B cell (primary cell): ENCODE measurements at regions not wholly inside any gene's neighbourhood (a gene's known extent, or its start where the extent isn't known, plus 50 kb on each side); places are given as distances from the start of the nearest gene placed in this dataset.

Experiments
- ATAC-seq: fragments of 200-7000 bp; cut with Tn5 transposase; one replicate; pipeline ENCODE4 v1.10.0; 2021; ENCODE audit warnings: low read depth, mild to moderate bottlenecking, moderate number of reproducible peaks, moderate library complexity
- CTCF ChIA-PET: fragments of 350-600 bp; sonication (Branson Sonifier 250); formaldehyde crosslinking; loops from one replicate; lab custom pipeline; 2021; ENCODE audit warnings: antibody characterized with exemption, inconsistent platforms; lab: Charles Lee
- POLR2A ChIA-PET: fragments of 350-600 bp; sonication (Branson Sonifier 250); formaldehyde crosslinking; loops from one replicate; lab custom pipeline; 2021; ENCODE audit warnings: antibody characterized with exemption; lab: Charles Lee
- DNase-seq: peaks from one replicate; pipeline ENCODE4 v3.0.0; 2013
- H2AFZ ChIP-seq: 2 replicates; pipeline ENCODE4 v1.6.1; 2012; ENCODE audit warnings: mild to moderate bottlenecking, low read depth, low read length; ENCODE audit not compliant: insufficient read depth, poor library complexity, severe bottlenecking
- H3K27ac ChIP-seq, 2 donors: 1 replicate in 1 of 2; 2 replicates in 1 of 2; pipeline ENCODE4 v1.5.1; 2012 to 2013; ENCODE audit warnings: low read length in 2 of 2, mild to moderate bottlenecking in 2 of 2, moderate library complexity in 1 of 2
- H3K27me3 ChIP-seq, 4 experiments: fragments of 200-600 bp in 1 of 4; sonication (generic) in 1 of 4; replicated peaks in 1 of 4; 1 replicate in 2 of 4; 2 replicates in 2 of 4; pipeline versions ENCODE4 v1.6.1 to v1.7.0; 2013 to 2016; ENCODE audit warnings: low read length in 3 of 4, mild to moderate bottlenecking in 2 of 4, mixed read lengths in 1 of 4, moderate library complexity in 1 of 4; ENCODE audit not compliant: insufficient read depth in 4 of 4, control insufficient read depth in 3 of 4; ENCODE audit errors: control extremely low read depth in 1 of 4
- H3K36me3 ChIP-seq, 2 experiments: replicated peaks in 1 of 2; 1 replicate in 1 of 2; 2 replicates in 1 of 2; pipeline versions ENCODE4 v1.6.1 to v1.7.1; 2013; ENCODE audit warnings: low read length in 1 of 2; ENCODE audit not compliant: insufficient read depth in 2 of 2, control insufficient read depth in 1 of 2; ENCODE audit errors: control extremely low read depth in 1 of 2, extremely low read depth in 1 of 2
- H3K4me1 ChIP-seq, 2 donors: fragments of 200-600 bp in 1 of 2; sonication (generic) in 1 of 2; 1 replicate in 1 of 2; 2 replicates in 1 of 2; pipeline versions ENCODE4 v1.5.1 to v1.6.1; 2013 to 2017; ENCODE audit warnings: low read length in 2 of 2; ENCODE audit not compliant: control insufficient read depth in 2 of 2, insufficient read depth in 2 of 2
- H3K4me2 ChIP-seq: replicated peaks from 2 replicates; pipeline ENCODE3; 2012; ENCODE audit warnings: mild to moderate bottlenecking, low read depth, low read length; ENCODE audit not compliant: poor library complexity, severe bottlenecking
- H3K4me3 ChIP-seq, 5 experiments: fragments of 200-600 bp in 1 of 5; sonication (generic) in 1 of 5; 1 replicate in 3 of 5; 2 replicates in 2 of 5; pipeline versions ENCODE4 v1.5.1 to v1.7.0; 2011 to 2016; ENCODE audit warnings: low read length in 4 of 5, mild to moderate bottlenecking in 4 of 5, low read depth in 2 of 5, control low read depth in 1 of 5, moderate library complexity in 1 of 5; ENCODE audit not compliant: insufficient read depth in 1 of 5; ENCODE audit errors: control extremely low read depth in 1 of 5, extremely low read depth in 1 of 5
- H3K79me2 ChIP-seq: fragments of 200-600 bp; sonication (generic); one replicate; pipeline ENCODE4 v1.6.0; 2016; ENCODE audit warnings: low read length; ENCODE audit not compliant: control insufficient read depth, insufficient read depth
- H3K9ac ChIP-seq: fragments of 200-600 bp; sonication (generic); 2 replicates; pipeline ENCODE4 v1.6.1; 2017; ENCODE audit warnings: mild to moderate bottlenecking, low read length, moderate library complexity
- H3K9me3 ChIP-seq, 3 donors: one replicate each; pipeline versions ENCODE4 v1.6.1 to v1.7.1; 2013; ENCODE audit warnings: low read length in 2 of 3; ENCODE audit not compliant: control insufficient read depth in 2 of 3, insufficient read depth in 1 of 3; ENCODE audit errors: control extremely low read depth in 1 of 3
- H4K20me1 ChIP-seq: 2 replicates; pipeline ENCODE4 v1.6.0; 2012; ENCODE audit warnings: mild to moderate bottlenecking, low read length; ENCODE audit not compliant: insufficient read depth, control insufficient read depth, poor library complexity, severe bottlenecking
- H3K27ac Mint-ChIP-seq: one replicate; pipeline ENCODE4 v1.8.0; 2021; ENCODE audit warnings: mixed read lengths
- H3K27me3 Mint-ChIP-seq: one replicate; pipeline ENCODE4 v1.8.0; 2021; ENCODE audit warnings: mixed read lengths
- H3K4me1 Mint-ChIP-seq: one replicate; pipeline ENCODE4 v1.8.0; 2021; ENCODE audit warnings: mixed read lengths
- H3K4me3 Mint-ChIP-seq: one replicate; pipeline ENCODE4 v1.8.0; 2021; ENCODE audit warnings: mixed read lengths
- H3K9me3 Mint-ChIP-seq: one replicate; pipeline ENCODE4 v1.8.0; 2022; ENCODE audit warnings: mixed read lengths; ENCODE audit not compliant: insufficient read depth
- EZH2 ChIP-seq: IDR thresholded peaks from 2 replicates; pipeline ENCODE4 v1.6.1; 2012; ENCODE audit warnings: borderline replicate concordance, low read depth, mild to moderate bottlenecking, moderate library complexity, low read length; ENCODE audit not compliant: insufficient read depth, poor library complexity, severe bottlenecking
- WGBS: methylation state at CpG from one replicate; pipeline ENCODE4 v1.1.5; 2013; ENCODE audit warnings: missing lambda C conversion rate; ENCODE audit not compliant: insufficient coverage; 5-methylcytosine and 5-hydroxymethylcytosine counted together
- intact Hi-C: fragments of 100-400 bp; cut with micrococcal nuclease; formaldehyde crosslinking; loops from one replicate; pipeline ENCODE4 v1.10.0; 2022
- TF ChIP-seq, protein P1 (sequence below): fragments of 200-600 bp; IDR thresholded peaks from one replicate; pipeline ENCODE4 v1.8.0; 2022; ENCODE audit warnings: antibody characterized with exemption, mild to moderate bottlenecking

DNA sequence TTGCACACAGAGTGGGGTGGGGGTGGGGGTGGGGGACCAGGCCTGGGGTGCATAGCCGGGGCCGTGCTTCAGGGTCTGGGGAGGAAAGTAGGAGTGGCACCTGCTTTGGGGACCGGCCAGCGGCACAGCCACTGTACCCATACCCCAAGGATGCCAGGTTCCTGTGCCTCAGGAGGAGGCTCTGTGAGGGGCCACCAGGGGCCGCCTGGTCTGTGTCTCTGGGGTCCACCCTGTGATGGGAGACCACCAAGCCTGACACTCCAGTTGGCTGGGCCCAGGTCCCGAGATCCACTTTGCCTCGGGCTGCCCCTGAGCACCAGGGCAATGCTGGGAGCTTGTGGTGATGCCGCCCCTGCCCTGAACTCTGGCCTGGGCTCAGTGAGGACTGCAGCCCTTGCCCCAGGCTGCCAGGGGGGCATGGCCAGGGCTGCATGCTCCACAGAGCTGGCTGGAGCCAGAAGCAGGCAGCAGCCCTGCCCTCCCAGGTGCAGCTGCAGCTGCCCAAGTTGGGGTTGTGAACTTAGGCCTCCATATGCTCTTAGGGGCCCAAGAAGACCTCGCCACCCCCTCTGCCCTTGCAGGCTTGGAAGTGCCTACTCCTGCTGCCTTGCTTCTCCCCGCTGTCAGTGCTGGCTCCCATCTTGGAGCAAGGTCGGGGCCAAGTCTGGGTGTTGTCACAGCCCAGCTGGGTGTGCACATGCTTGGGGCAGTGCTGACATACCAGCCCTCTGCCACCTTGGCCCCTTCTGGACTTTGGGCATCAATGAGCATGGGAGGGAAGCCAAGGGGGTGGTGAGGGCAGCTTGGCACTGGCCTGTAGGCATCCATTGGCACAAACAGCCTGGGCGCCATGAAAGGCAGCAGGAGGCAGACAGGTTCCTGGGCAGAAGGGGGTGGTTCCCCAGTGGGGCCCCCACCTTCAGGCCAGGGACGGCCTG lies 123.3 kb upstream of the THY1 start:
- Histone ChIP-seq H3K4me1 (no peaks in the 10 kb centered on the region), H4K20me1 (no peaks in the 10 kb centered on the region), H3K9me3 (peaks cover 0 to 24% (median 13%) of the 10 kb centered on the region in 3 donors), H3K27ac (no peak overlapping the region), H2AFZ (no peak overlapping the region), H3K27me3 (peaks cover 0 to 3% (median 0%) of the 10 kb centered on the region in 4 experiments), H3K9ac (no peak overlapping the region), H3K4me2 (no peak overlapping the region), H3K4me3 (no peak overlapping the region), H3K36me3 (no peaks in the 10 kb centered on the region), H3K79me2 (no peaks in the 10 kb centered on the region)
- Mint-ChIP-seq H3K27me3 (peaks cover 9% of the 10 kb centered on the region), H3K27ac (no peak overlapping the region), H3K4me3 (no peak overlapping the region), H3K9me3 (no peaks in the 10 kb centered on the region), H3K4me1 (no peaks in the 10 kb centered on the region)
- DNase-seq (no peak), ATAC-seq (no peak)
- intact Hi-C loops: no loop called here
- ChIA-PET CTCF (no interaction called here), POLR2A (no interaction called here)
- TF ChIP-seq, protein P1, sequence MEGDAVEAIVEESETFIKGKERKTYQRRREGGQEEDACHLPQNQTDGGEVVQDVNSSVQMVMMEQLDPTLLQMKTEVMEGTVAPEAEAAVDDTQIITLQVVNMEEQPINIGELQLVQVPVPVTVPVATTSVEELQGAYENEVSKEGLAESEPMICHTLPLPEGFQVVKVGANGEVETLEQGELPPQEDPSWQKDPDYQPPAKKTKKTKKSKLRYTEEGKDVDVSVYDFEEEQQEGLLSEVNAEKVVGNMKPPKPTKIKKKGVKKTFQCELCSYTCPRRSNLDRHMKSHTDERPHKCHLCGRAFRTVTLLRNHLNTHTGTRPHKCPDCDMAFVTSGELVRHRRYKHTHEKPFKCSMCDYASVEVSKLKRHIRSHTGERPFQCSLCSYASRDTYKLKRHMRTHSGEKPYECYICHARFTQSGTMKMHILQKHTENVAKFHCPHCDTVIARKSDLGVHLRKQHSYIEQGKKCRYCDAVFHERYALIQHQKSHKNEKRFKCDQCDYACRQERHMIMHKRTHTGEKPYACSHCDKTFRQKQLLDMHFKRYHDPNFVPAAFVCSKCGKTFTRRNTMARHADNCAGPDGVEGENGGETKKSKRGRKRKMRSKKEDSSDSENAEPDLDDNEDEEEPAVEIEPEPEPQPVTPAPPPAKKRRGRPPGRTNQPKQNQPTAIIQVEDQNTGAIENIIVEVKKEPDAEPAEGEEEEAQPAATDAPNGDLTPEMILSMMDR: no peak
- no peak for TF ChIP-seq EZH2
- 92% methylated on average over 13 of the region's 13 CpGs for WGBS
